BJ (cell line): ENCODE measurements at regions not wholly inside any gene's neighbourhood (a gene's known extent, or its start where the extent isn't known, plus 50 kb on each side); places are given as distances from the start of the nearest gene placed in this dataset.
"Not testable (repeated sequence)": the region's sequence is repeated elsewhere in the genome, so short reads cannot be mapped to it uniquely, and the experiment has no call there.

Source experiments
- CTCF ChIA-PET: fragments of 350-600 bp; formaldehyde crosslinking; extraction: SDS; loops from one replicate; lab custom pipeline; 2021; ENCODE audit warnings: antibody characterized with exemption, inconsistent platforms; lab: Yijun Ruan, JAX
- POLR2A ChIA-PET: fragments of 300-600 bp; sonication (Branson Sonifier 250); formaldehyde crosslinking; extraction: SDS; loops from one replicate; lab custom pipeline; 2021; ENCODE audit warnings: antibody characterized with exemption; lab: Charles Lee
- DNase-seq: peaks from one replicate; pipeline ENCODE4 v3.0.0-alpha.2; 2011; ENCODE audit warnings: low read depth
- H3K27me3 ChIP-seq: 2 replicates; pipeline ENCODE4 v1.6.0; 2011; ENCODE audit warnings: low read length; ENCODE audit not compliant: control insufficient read depth, insufficient read depth
- H3K36me3 ChIP-seq: 2 replicates; pipeline ENCODE4 v1.5.1; 2011; ENCODE audit warnings: low read length; ENCODE audit not compliant: control insufficient read depth, insufficient read depth
- H3K4me3 ChIP-seq: 2 replicates; pipeline ENCODE4 v1.5.1; 2011; ENCODE audit warnings: low read depth, mild to moderate bottlenecking, control low read depth, low read length
- CTCF ChIP-seq: IDR thresholded peaks from 2 replicates; pipeline ENCODE4 v1.5.1; 2011; ENCODE audit warnings: low read depth, mild to moderate bottlenecking, control low read depth, inconsistent platforms, low read length, moderate library complexity; ENCODE audit not compliant: insufficient read depth

- no peak for TF ChIP-seq CTCF
- ChIA-PET POLR2A (no interaction called here), CTCF (no interaction called here)
- DNase-seq, result no peak
- H3K36me3 ChIP-seq, result no peaks in the 10 kb centered on the region
- no peak overlapping the region for H3K4me3 ChIP-seq
- no peaks in the 10 kb centered on the region for H3K27me3 ChIP-seq
Observed at GRCh38 chr5:28296254-28297013, 1258.0 kb upstream of the CDH9 start.

GRCh38 chr5:28287021-28287420 lies 1248.6 kb upstream of the CDH9 start:
- H3K36me3 ChIP-seq, CTCF ChIA-PET, H3K27me3 ChIP-seq, POLR2A ChIA-PET, H3K4me3 ChIP-seq, DNase-seq: not testable (repeated sequence)

GRCh38 chr5:28286566-28286965 lies 1248.2 kb upstream of the CDH9 start:
- no peak for DNase-seq
- H3K27me3 ChIP-seq, result no peaks in the 10 kb centered on the region
- POLR2A ChIA-PET, result no interaction called here
- TF ChIP-seq CTCF, result no peak
- CTCF ChIA-PET, result no interaction called here
- no peaks in the 10 kb centered on the region for H3K36me3 ChIP-seq
- no peak overlapping the region for H3K4me3 ChIP-seq

GRCh38 chr5:28284788-28285187 lies 1246.4 kb upstream of the CDH9 start:
- POLR2A ChIA-PET, result no interaction called here
- TF ChIP-seq CTCF, result no peak
- DNase-seq, result no peak
- Histone ChIP-seq H3K27me3 (no peaks in the 10 kb centered on the region), H3K36me3 (no peaks in the 10 kb centered on the region), H3K4me3 (no peak overlapping the region)
- CTCF ChIA-PET, result no interaction called here

- Histone ChIP-seq H3K27me3 (no peaks in the 10 kb centered on the region), H3K4me3 (no peak overlapping the region), H3K36me3 (no peaks in the 10 kb centered on the region)
- no peak for TF ChIP-seq CTCF
- DNase-seq, result no peak
- POLR2A ChIA-PET, result no interaction called here
- CTCF ChIA-PET, result no interaction called here
Observed at GRCh38 chr5:28281351-28281750, 1243.0 kb upstream of the CDH9 start.

GRCh38 chr5:28275931-28276330 lies 1237.5 kb upstream of the CDH9 start:
- no peak for DNase-seq
- TF ChIP-seq CTCF, result no peak
- Histone ChIP-seq H3K4me3 (no peak overlapping the region), H3K27me3 (no peaks in the 10 kb centered on the region), H3K36me3 (no peaks in the 10 kb centered on the region)
- ChIA-PET CTCF (no interaction called here), POLR2A (no interaction called here)
